Stimulated activated CD8-positive, alpha-beta memory T cell treated with anti-CD3 and anti-CD28 coated beads, Interleukin-4, amount 100 ng/mL, for 48 hours (primary cell): ENCODE measurements at regions not wholly inside any gene's neighbourhood (a gene's known extent, or its start where the extent isn't known, plus 50 kb on each side); places are given as distances from the start of the nearest gene placed in this dataset.

Experiments used
- DNase-seq: peaks from one replicate; pipeline ENCODE4 v3.0.0-alpha.2; 2020

DNA sequence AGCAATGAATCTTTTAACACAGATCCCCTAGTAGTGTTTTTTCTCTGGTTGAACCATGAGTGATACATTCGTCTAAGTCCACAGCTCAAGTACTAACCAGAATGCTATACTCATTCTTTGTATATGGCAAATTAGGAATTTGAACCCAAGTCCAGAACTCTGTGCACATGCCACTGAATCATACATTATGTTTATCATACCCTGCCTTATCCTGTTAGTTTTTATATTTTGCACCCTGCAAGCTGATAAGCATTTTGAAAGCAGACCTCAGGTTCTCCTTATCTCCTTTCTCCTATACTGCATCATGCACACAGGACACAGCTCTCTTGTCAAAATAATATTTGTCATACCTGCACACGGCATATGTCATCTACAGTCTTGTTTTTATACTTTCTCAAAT lies 54.6 kb upstream of the ELL2 start:
- DNase-seq, result no peak

DNA sequence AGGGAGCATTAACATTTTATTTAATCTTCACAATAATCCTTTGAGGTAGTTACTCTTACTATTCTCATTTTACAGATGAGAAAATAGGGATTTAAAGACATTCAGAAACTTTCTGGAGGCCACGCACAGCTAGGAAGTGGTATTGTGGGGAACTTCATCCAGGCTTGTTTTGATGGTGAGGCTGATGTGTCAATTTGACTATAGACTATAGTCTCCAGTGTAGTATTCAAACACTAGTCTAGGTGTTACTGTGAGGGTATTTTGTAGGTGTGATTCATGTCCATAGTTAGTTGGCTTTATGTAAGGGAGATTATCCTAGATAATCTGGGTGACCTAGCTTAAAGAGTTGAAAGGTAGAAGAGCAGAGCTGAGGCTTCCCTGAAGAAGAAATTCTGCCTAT lies 54.1 kb upstream of the ELL2 start:
- DNase-seq, result no peak

DNA sequence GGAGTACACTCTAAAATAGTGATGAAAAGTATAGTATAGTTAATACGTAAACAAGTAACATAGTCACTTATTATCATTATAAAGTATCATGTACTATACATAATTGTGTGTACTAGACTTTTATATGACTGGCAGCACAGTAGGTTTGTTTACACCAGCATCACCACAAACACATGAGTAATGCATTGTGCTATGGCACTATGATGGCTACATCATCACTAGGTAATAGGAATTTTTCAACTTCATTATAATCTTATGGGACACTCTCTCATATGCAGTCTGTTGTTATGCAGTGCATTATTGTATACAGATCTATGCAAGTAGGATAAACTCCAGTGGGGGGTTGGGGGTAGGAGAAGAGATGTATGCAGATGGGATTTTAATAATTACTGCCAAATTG lies 52.7 kb upstream of the ELL2 start:
- DNase-seq, result no peak

DNA sequence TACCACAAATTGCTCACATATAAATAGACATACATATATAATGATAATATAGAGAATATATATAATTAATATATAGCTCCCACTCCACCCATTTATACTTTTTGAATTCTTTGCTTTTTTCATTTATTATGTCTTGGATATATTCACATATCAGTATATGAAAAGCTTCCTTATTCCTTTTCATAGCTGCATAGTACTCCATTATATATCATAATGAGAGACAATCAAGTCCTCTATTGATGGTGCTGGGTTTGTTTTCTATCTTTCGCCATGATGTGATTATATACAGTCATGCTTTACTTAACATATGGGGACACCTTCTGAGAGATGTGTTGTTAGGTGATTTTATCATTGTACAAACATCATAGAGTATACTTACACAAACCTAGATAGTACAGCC lies 51.6 kb upstream of the ELL2 start:
- no peak for DNase-seq

DNA sequence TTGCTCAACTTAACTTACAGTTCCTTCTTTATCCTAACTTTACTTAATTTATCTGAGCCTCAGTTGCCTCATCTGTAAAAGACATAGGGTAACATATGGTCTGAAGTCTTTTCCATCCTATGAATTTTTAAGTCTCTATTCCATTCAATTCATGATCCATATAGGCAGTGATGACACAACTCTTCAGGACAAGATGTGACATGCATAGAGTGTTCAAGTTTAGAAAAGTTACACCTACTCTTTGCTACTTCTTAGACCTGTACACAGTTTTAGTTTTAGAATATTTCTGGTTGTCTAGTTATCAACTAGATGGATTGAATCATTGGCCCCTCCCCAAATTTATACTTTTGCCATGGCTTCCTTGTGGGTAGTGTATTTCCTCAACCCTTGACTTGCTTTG lies 50.7 kb upstream of the ELL2 start:
- no peak for DNase-seq
